ENCODE measurements at regions not wholly inside any gene's neighbourhood (a gene's known extent, or its start where the extent isn't known, plus 50 kb on each side); places are given as distances from the start of the nearest gene placed in this dataset.

GRCh38 chr6:44702292-44702691 is 314.8 kb downstream of the CDC5L start:
- Histone ChIP-seq H3K4me3 (ENCODE audit: low read length in 2 of 2) (no peak overlapping the region), H3K36me3 (ENCODE audit: control insufficient read depth in 2 of 2, insufficient read depth in 2 of 2, low read length in 1 of 2) (no peaks in the 10 kb centered on the region), H3K4me1 (ENCODE audit: control insufficient read depth in 2 of 2, insufficient read depth in 2 of 2, low read length in 2 of 2) (no peaks in the 10 kb centered on the region), H3K27ac (ENCODE audit: low read depth in 1 of 2, low read length in 1 of 2) (no peak overlapping the region), H3K27me3 (ENCODE audit: control insufficient read depth in 2 of 2, insufficient read depth in 1 of 2, low read length in 1 of 2) (no peaks in the 10 kb centered on the region), H3K9me3 (ENCODE audit: control insufficient read depth in 2 of 2, insufficient read depth in 1 of 2, low read length in 1 of 2) (no peaks in the 10 kb centered on the region)
- DNase-seq (ENCODE audit: low read depth in 6 of 9, low spot score in 9 of 9): no peak

- Histone ChIP-seq H3K27me3 (ENCODE audit: control insufficient read depth in 2 of 2, insufficient read depth in 1 of 2, low read length in 1 of 2) (no peaks in the 10 kb centered on the region), H3K4me1 (ENCODE audit: control insufficient read depth in 2 of 2, insufficient read depth in 2 of 2, low read length in 2 of 2) (no peaks in the 10 kb centered on the region), H3K4me3 (ENCODE audit: low read length in 2 of 2) (no peak overlapping the region), H3K27ac (ENCODE audit: low read depth in 1 of 2, low read length in 1 of 2) (no peak overlapping the region), H3K36me3 (ENCODE audit: control insufficient read depth in 2 of 2, insufficient read depth in 2 of 2, low read length in 1 of 2) (no peaks in the 10 kb centered on the region), H3K9me3 (ENCODE audit: control insufficient read depth in 2 of 2, insufficient read depth in 1 of 2, low read length in 1 of 2) (no peaks in the 10 kb centered on the region)
- DNase-seq (ENCODE audit: low read depth in 6 of 9, low spot score in 9 of 9): no peak
- 95% methylated on average over 15 of the region's 15 CpGs for WGBS
Observed at GRCh38 chr6:44704240-44705150, 317.0 kb downstream of the CDC5L start.

- no peaks in the 10 kb centered on the region for H3K4me1 ChIP-seq (ENCODE audit: control insufficient read depth in 2 of 2, insufficient read depth in 2 of 2, low read length in 2 of 2)
- H3K36me3 ChIP-seq (ENCODE audit: control insufficient read depth in 2 of 2, insufficient read depth in 2 of 2, low read length in 1 of 2): no peaks in the 10 kb centered on the region
- H3K27me3 ChIP-seq (ENCODE audit: control insufficient read depth in 2 of 2, insufficient read depth in 1 of 2, low read length in 1 of 2): no peaks in the 10 kb centered on the region
- H3K4me3 ChIP-seq (ENCODE audit: low read length in 2 of 2): no peak overlapping the region
- H3K9me3 ChIP-seq (ENCODE audit: control insufficient read depth in 2 of 2, insufficient read depth in 1 of 2, low read length in 1 of 2): no peaks in the 10 kb centered on the region
- H3K27ac ChIP-seq (ENCODE audit: low read depth in 1 of 2, low read length in 1 of 2): no peak overlapping the region
- no peak for DNase-seq (ENCODE audit: low read depth in 6 of 9, low spot score in 9 of 9)
- WGBS: 98% methylated on average over 4 of the region's 4 CpGs
Observed at GRCh38 chr6:44705596-44705995, 318.1 kb downstream of the CDC5L start.

GRCh38 chr6:44706011-44706410 is 318.5 kb downstream of the CDC5L start:
- H3K4me3 ChIP-seq (ENCODE audit: low read length in 2 of 2): no peak overlapping the region
- no peaks in the 10 kb centered on the region for H3K36me3 ChIP-seq (ENCODE audit: control insufficient read depth in 2 of 2, insufficient read depth in 2 of 2, low read length in 1 of 2)
- WGBS: 98% methylated on average over 5 of the region's 5 CpGs
- no peaks in the 10 kb centered on the region for H3K9me3 ChIP-seq (ENCODE audit: control insufficient read depth in 2 of 2, insufficient read depth in 1 of 2, low read length in 1 of 2)
- no peak for DNase-seq (ENCODE audit: low read depth in 6 of 9, low spot score in 9 of 9)
- H3K4me1 ChIP-seq (ENCODE audit: control insufficient read depth in 2 of 2, insufficient read depth in 2 of 2, low read length in 2 of 2): no peaks in the 10 kb centered on the region
- H3K27ac ChIP-seq (ENCODE audit: low read depth in 1 of 2, low read length in 1 of 2): no peak overlapping the region
- H3K27me3 ChIP-seq (ENCODE audit: control insufficient read depth in 2 of 2, insufficient read depth in 1 of 2, low read length in 1 of 2): no peaks in the 10 kb centered on the region

DNA sequence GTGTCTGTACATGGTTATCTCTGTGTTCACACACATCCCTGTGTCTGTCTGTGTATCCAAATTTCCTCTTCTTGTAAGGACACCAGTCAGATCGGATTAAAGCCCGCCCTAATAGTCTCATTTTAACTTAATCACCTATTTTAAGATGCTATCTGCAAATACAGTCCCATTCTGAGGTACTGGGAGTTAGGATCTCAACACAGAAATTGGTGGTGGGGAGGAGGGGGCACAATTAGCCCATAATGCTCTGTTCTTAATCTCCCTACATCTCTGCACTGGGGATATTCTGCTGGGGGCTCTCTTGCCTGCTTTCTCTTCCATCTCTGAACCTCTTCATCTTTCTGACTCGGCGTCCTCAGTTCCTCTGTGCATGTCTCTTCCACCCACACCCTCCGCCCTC is 320.7 kb downstream of the CDC5L start:
- no peak overlapping the region for H3K4me3 ChIP-seq (ENCODE audit: low read length in 2 of 2)
- 93% methylated on average over 5 of the region's 5 CpGs for WGBS
- H3K27me3 ChIP-seq (ENCODE audit: control insufficient read depth in 2 of 2, insufficient read depth in 1 of 2, low read length in 1 of 2): no peaks in the 10 kb centered on the region
- no peaks in the 10 kb centered on the region for H3K4me1 ChIP-seq (ENCODE audit: control insufficient read depth in 2 of 2, insufficient read depth in 2 of 2, low read length in 2 of 2)
- H3K27ac ChIP-seq (ENCODE audit: low read depth in 1 of 2, low read length in 1 of 2): no peak overlapping the region
- H3K9me3 ChIP-seq (ENCODE audit: control insufficient read depth in 2 of 2, insufficient read depth in 1 of 2, low read length in 1 of 2): no peaks in the 10 kb centered on the region
- DNase-seq (ENCODE audit: low read depth in 6 of 9, low spot score in 9 of 9): no peak
- H3K36me3 ChIP-seq (ENCODE audit: control insufficient read depth in 2 of 2, insufficient read depth in 2 of 2, low read length in 1 of 2): no peaks in the 10 kb centered on the region

DNA sequence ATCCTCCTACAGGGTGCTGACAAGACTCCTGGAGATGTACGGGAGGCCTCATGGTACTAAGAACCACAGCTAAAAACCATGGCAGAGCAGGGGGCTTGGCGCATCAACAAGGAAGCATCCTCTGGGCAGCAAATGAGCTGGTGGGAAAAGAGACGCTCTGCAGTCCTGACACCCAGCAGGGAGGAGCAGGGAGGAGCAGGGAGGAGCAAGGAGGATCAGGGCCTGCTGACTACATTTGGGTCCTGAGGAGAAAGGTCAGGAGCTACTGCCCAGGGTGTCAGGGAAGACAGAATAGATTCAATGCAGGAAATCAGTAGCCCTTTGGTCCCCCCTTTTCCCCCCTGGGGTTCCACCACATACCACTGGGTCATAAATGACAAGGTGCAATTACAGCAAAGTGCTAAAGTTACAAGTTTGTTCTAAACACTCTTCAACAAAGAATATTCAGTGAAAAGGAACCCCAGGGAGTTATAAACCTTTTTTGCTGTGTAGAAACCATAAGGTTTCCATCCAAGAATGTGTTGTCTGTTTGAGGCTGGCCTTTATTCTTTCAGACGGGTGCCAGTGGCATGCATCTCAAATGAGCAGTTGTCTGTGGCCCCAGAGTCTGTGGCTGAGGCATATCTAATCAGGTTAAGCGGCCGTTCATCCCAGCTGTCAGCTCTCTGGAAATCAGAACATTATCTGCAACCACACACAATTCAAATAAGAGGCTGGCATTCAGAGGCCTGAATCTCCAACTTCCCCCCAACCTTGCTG is 325.0 kb downstream of the CDC5L start:
- no peak for DNase-seq (ENCODE audit: low read depth in 6 of 9, low spot score in 9 of 9)
- 97% methylated on average over 6 of the region's 6 CpGs for WGBS
- no peak overlapping the region for H3K4me3 ChIP-seq (ENCODE audit: low read length in 2 of 2)

DNA sequence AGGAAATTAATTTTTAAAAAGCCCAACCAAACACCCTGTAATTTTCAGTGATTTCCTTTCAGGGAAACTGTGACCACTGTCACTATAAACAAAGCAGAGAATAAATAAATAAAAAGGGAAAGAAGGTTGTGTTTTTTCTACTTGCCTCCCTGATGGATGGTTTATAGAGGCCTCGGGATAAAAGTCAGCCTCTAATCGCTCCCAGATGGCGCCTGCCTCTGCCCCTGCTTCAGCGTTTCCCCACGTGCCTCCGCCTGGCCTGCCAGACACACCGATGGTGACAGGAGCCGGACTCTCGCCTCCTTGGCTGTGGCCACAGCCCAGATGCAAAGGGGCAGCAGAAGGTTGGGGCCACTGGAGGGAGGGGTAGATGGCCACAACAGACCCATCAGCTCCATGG is 327.7 kb downstream of the CDC5L start:
- WGBS: 96% methylated on average over 9 of the region's 9 CpGs
- Histone ChIP-seq H3K9me3 (ENCODE audit: control insufficient read depth in 2 of 2, insufficient read depth in 1 of 2, low read length in 1 of 2) (no peaks in the 10 kb centered on the region), H3K27ac (ENCODE audit: low read depth in 1 of 2, low read length in 1 of 2) (no peak overlapping the region), H3K4me3 (ENCODE audit: low read length in 2 of 2) (no peak overlapping the region), H3K27me3 (ENCODE audit: control insufficient read depth in 2 of 2, insufficient read depth in 1 of 2, low read length in 1 of 2) (no peaks in the 10 kb centered on the region), H3K4me1 (ENCODE audit: control insufficient read depth in 2 of 2, insufficient read depth in 2 of 2, low read length in 2 of 2) (no peaks in the 10 kb centered on the region), H3K36me3 (ENCODE audit: control insufficient read depth in 2 of 2, insufficient read depth in 2 of 2, low read length in 1 of 2) (no peaks in the 10 kb centered on the region)
- no peak for DNase-seq (ENCODE audit: low read depth in 6 of 9, low spot score in 9 of 9)

More for the DNA sequence above, 325.0 kb downstream of the CDC5L start:
- H3K27ac ChIP-seq (ENCODE audit: low read depth in 1 of 2, low read length in 1 of 2): no peak overlapping the region
- H3K36me3 ChIP-seq (ENCODE audit: control insufficient read depth in 2 of 2, insufficient read depth in 2 of 2, low read length in 1 of 2): no peaks in the 10 kb centered on the region
- no peaks in the 10 kb centered on the region for H3K27me3 ChIP-seq (ENCODE audit: control insufficient read depth in 2 of 2, insufficient read depth in 1 of 2, low read length in 1 of 2)
- H3K4me1 ChIP-seq (ENCODE audit: control insufficient read depth in 2 of 2, insufficient read depth in 2 of 2, low read length in 2 of 2): no peaks in the 10 kb centered on the region
- H3K9me3 ChIP-seq (ENCODE audit: control insufficient read depth in 2 of 2, insufficient read depth in 1 of 2, low read length in 1 of 2): no peaks in the 10 kb centered on the region

- H3K27ac ChIP-seq (ENCODE audit: low read depth in 1 of 2, low read length in 1 of 2): no peak overlapping the region
- no peaks in the 10 kb centered on the region for H3K36me3 ChIP-seq (ENCODE audit: control insufficient read depth in 2 of 2, insufficient read depth in 2 of 2, low read length in 1 of 2)
- no peaks in the 10 kb centered on the region for H3K9me3 ChIP-seq (ENCODE audit: control insufficient read depth in 2 of 2, insufficient read depth in 1 of 2, low read length in 1 of 2)
- H3K4me3 ChIP-seq (ENCODE audit: low read length in 2 of 2): no peak overlapping the region
- WGBS: 94% methylated on average over 6 of the region's 6 CpGs
- no peaks in the 10 kb centered on the region for H3K4me1 ChIP-seq (ENCODE audit: control insufficient read depth in 2 of 2, insufficient read depth in 2 of 2, low read length in 2 of 2)
- no peaks in the 10 kb centered on the region for H3K27me3 ChIP-seq (ENCODE audit: control insufficient read depth in 2 of 2, insufficient read depth in 1 of 2, low read length in 1 of 2)
- no peak for DNase-seq (ENCODE audit: low read depth in 6 of 9, low spot score in 9 of 9)
Observed at GRCh38 chr6:44715925-44716324, 328.4 kb downstream of the CDC5L start.

DNA sequence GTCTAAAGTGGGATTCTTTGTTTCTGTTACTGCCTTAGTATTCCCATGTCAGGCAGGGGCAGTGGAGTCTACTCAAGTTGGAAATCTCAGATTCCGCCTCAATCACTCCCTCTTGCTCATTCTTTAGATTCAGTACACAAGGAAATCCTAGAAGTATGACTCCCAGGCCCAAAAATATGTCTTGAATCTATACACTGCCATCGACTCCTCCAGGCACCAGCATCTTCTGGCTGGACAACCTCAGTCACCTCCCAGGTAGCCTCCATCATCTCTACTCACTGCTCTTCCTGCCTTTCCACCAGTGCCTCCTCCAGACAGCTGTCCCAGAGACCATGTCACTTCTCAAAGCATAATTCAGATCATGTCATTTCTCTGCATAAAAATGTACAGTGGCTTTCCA is 329.9 kb downstream of the CDC5L start:
- no peak for DNase-seq (ENCODE audit: low read depth in 6 of 9, low spot score in 9 of 9)
- H3K27me3 ChIP-seq (ENCODE audit: control insufficient read depth in 2 of 2, insufficient read depth in 1 of 2, low read length in 1 of 2): no peaks in the 10 kb centered on the region
- no peak overlapping the region for H3K27ac ChIP-seq (ENCODE audit: low read depth in 1 of 2, low read length in 1 of 2)
- H3K36me3 ChIP-seq (ENCODE audit: control insufficient read depth in 2 of 2, insufficient read depth in 2 of 2, low read length in 1 of 2): no peaks in the 10 kb centered on the region
- H3K4me3 ChIP-seq (ENCODE audit: low read length in 2 of 2): no peak overlapping the region
- 98% methylated on average over 2 of the region's 2 CpGs for WGBS
- H3K9me3 ChIP-seq (ENCODE audit: control insufficient read depth in 2 of 2, insufficient read depth in 1 of 2, low read length in 1 of 2): no peaks in the 10 kb centered on the region
- H3K4me1 ChIP-seq (ENCODE audit: control insufficient read depth in 2 of 2, insufficient read depth in 2 of 2, low read length in 2 of 2): no peaks in the 10 kb centered on the region
